WTC11 (cell line): ENCODE measurements at regions not wholly inside any gene's neighbourhood (a gene's known extent, or its start where the extent isn't known, plus 50 kb on each side); places are given as distances from the start of the nearest gene placed in this dataset.

Source experiments
- ATAC-seq: fragments of 200-7000 bp; cut with Tn5 transposase; 2 replicates; pipeline ENCODE4 v1.10.0; 2021; ENCODE audit warnings: mild to moderate bottlenecking, moderate library complexity
- CTCF ChIA-PET: fragments of 300-600 bp; sonication (Branson Sonifier 250); formaldehyde crosslinking; loops from one replicate; lab custom pipeline; 2021; ENCODE audit warnings: antibody characterized with exemption; lab: Charles Lee
- POLR2A ChIA-PET: fragments of 350-600 bp; sonication (Branson Sonifier 250); formaldehyde crosslinking; loops from one replicate; lab custom pipeline; 2021; ENCODE audit warnings: antibody characterized with exemption; lab: Charles Lee
- DNase-seq: peaks from one replicate; pipeline ENCODE4 v3.0.0; 2021; ENCODE audit warnings: low spot score
- H3K27ac Mint-ChIP-seq: 2 replicates; pipeline ENCODE4 v1.8.0; 2021; ENCODE audit warnings: mixed read lengths
- H3K27me3 Mint-ChIP-seq: 2 replicates; pipeline ENCODE4 v1.8.0; 2021; ENCODE audit warnings: low read depth, mild to moderate bottlenecking, moderate library complexity, mixed read lengths
- H3K36me3 Mint-ChIP-seq: 2 replicates; pipeline ENCODE4 v1.8.0; 2021; ENCODE audit warnings: mixed read lengths
- H3K4me1 Mint-ChIP-seq: 2 replicates; pipeline ENCODE4 v1.8.0; 2022; ENCODE audit warnings: mixed read lengths
- H3K4me3 Mint-ChIP-seq: 2 replicates; pipeline ENCODE4 v1.8.0; 2021; ENCODE audit warnings: mild to moderate bottlenecking, moderate library complexity, mixed read lengths
- H3K9me3 Mint-ChIP-seq: 2 replicates; pipeline ENCODE4 v1.8.0; 2021; ENCODE audit warnings: mixed read lengths
- ATF1 ChIP-seq: sonication (generic); formaldehyde crosslinking; IDR thresholded peaks from 2 replicates; pipeline ENCODE4 v1.8.1; 2023; ENCODE audit warnings: mild to moderate bottlenecking, moderate library complexity, missing genetic modification reagents
- E2F1 ChIP-seq: sonication (generic); formaldehyde crosslinking; IDR thresholded peaks from 2 replicates; pipeline ENCODE4 v1.8.0; 2022; ENCODE audit warnings: mild to moderate bottlenecking, missing genetic modification reagents
- EMX1 ChIP-seq: fragments of 250-450 bp; sonication (Bioruptor Pico); IDR thresholded peaks from 2 replicates; pipeline ENCODE4 v1.8.0; 2021; ENCODE audit warnings: mild to moderate bottlenecking
- ESRRA ChIP-seq: sonication (generic); formaldehyde crosslinking; IDR thresholded peaks from 2 replicates; pipeline ENCODE4 v1.8.1; 2022; ENCODE audit warnings: mild to moderate bottlenecking, missing genetic modification reagents, borderline replicate concordance
- FOXP1 ChIP-seq: sonication (generic); formaldehyde crosslinking; IDR thresholded peaks from 2 replicates; pipeline ENCODE4 v1.8.0; 2022; ENCODE audit warnings: missing genetic modification reagents, mild to moderate bottlenecking, moderate library complexity, borderline replicate concordance
- GTF2I ChIP-seq: fragments of 250-450 bp; sonication (Bioruptor Pico); conservative IDR thresholded peaks from 2 replicates; pipeline ENCODE4 v1.4.0; 2021; ENCODE audit warnings: mild to moderate bottlenecking
- MYBL2 ChIP-seq: sonication (generic); formaldehyde crosslinking; IDR thresholded peaks from 2 replicates; pipeline ENCODE4 v1.8.1; 2023; ENCODE audit warnings: mild to moderate bottlenecking, moderate library complexity, missing genetic modification reagents
- NFE2L1 ChIP-seq: sonication (generic); formaldehyde crosslinking; IDR thresholded peaks from 2 replicates; pipeline ENCODE4 v1.8.1; 2023; ENCODE audit warnings: missing genetic modification reagents
- NR2C2 ChIP-seq: sonication (generic); formaldehyde crosslinking; IDR thresholded peaks from 2 replicates; pipeline ENCODE4 v1.8.0; 2022; ENCODE audit warnings: mild to moderate bottlenecking, missing genetic modification reagents
- PRRX2 ChIP-seq: fragments of 250-450 bp; sonication (Bioruptor Pico); IDR thresholded peaks from 2 replicates; pipeline ENCODE4 v1.8.0; 2021; ENCODE audit warnings: mild to moderate bottlenecking
- RORB ChIP-seq: fragments of 250-450 bp; sonication (Bioruptor Pico); IDR thresholded peaks from 2 replicates; pipeline ENCODE4 v1.9.0; 2021; ENCODE audit warnings: mild to moderate bottlenecking
- SMAD3 ChIP-seq: sonication (generic); formaldehyde crosslinking; IDR thresholded peaks from 2 replicates; pipeline ENCODE4 v1.8.0; 2022; ENCODE audit warnings: missing genetic modification reagents, mild to moderate bottlenecking, borderline replicate concordance
- SMAD4 ChIP-seq: sonication (generic); formaldehyde crosslinking; IDR thresholded peaks from 2 replicates; pipeline ENCODE4 v1.8.0; 2022; ENCODE audit warnings: mild to moderate bottlenecking, missing genetic modification reagents
- USF2 ChIP-seq: sonication (generic); formaldehyde crosslinking; IDR thresholded peaks from 2 replicates; pipeline ENCODE4 v1.8.1; 2023; ENCODE audit warnings: mild to moderate bottlenecking, missing genetic modification reagents, moderate library complexity
- ZBTB21 ChIP-seq: sonication (generic); formaldehyde crosslinking; IDR thresholded peaks from 2 replicates; pipeline ENCODE4 v1.8.1; 2023; ENCODE audit warnings: mild to moderate bottlenecking, missing genetic modification reagents, borderline replicate concordance
- ZNF121 ChIP-seq: sonication (generic); formaldehyde crosslinking; IDR thresholded peaks from 2 replicates; pipeline ENCODE4 v1.8.0; 2023; ENCODE audit warnings: missing genetic modification reagents
- ZNF138 ChIP-seq: sonication (generic); formaldehyde crosslinking; conservative IDR thresholded peaks from 2 replicates; pipeline ENCODE4 v1.8.1; 2022; ENCODE audit warnings: mild to moderate bottlenecking, moderate library complexity, missing genetic modification reagents
- ZNF219 ChIP-seq: sonication (generic); formaldehyde crosslinking; IDR thresholded peaks from 2 replicates; pipeline ENCODE4 v1.8.0; 2023; ENCODE audit warnings: missing genetic modification reagents, mild to moderate bottlenecking, borderline replicate concordance
- ZNF263 ChIP-seq: sonication (generic); formaldehyde crosslinking; IDR thresholded peaks from 2 replicates; pipeline ENCODE4 v1.8.1; 2022; ENCODE audit warnings: low read depth, mild to moderate bottlenecking, moderate library complexity, missing genetic modification reagents
- ZNF317 ChIP-seq: sonication (generic); formaldehyde crosslinking; IDR thresholded peaks from 2 replicates; pipeline ENCODE4 v1.8.1; 2023; ENCODE audit warnings: low read depth, mild to moderate bottlenecking, moderate library complexity, missing genetic modification reagents, borderline replicate concordance
- ZNF396 ChIP-seq: fragments of 250-450 bp; sonication (Bioruptor Pico); IDR thresholded peaks from 2 replicates; pipeline ENCODE4 v1.8.0; 2021; ENCODE audit warnings: mild to moderate bottlenecking, moderate library complexity, borderline replicate concordance
- ZNF416 ChIP-seq: fragments of 250-450 bp; sonication (Bioruptor Pico); IDR thresholded peaks from 2 replicates; pipeline ENCODE4 v1.9.0; 2021; ENCODE audit warnings: mild to moderate bottlenecking, inconsistent platforms
- ZNF512 ChIP-seq: sonication (generic); formaldehyde crosslinking; IDR thresholded peaks from 2 replicates; pipeline ENCODE4 v1.8.1; 2022; ENCODE audit warnings: missing genetic modification reagents, borderline replicate concordance
- TF ChIP-seq, protein P1 (sequence below): fragments of 250-450 bp; sonication (Bioruptor Pico); IDR thresholded peaks from 2 replicates; pipeline ENCODE4 v2.1.2; 2022; ENCODE audit warnings: mild to moderate bottlenecking, moderate library complexity
- TF ChIP-seq, protein P2 (sequence below): fragments of 250-450 bp; sonication (Bioruptor Pico); IDR thresholded peaks from 2 replicates; pipeline ENCODE4 v1.9.0; 2021; ENCODE audit warnings: mild to moderate bottlenecking
- TF ChIP-seq, protein P3 (sequence below): sonication (generic); formaldehyde crosslinking; IDR thresholded peaks from 2 replicates; pipeline ENCODE4 v1.8.1; 2023; ENCODE audit warnings: mild to moderate bottlenecking, missing genetic modification reagents, moderate library complexity

DNA sequence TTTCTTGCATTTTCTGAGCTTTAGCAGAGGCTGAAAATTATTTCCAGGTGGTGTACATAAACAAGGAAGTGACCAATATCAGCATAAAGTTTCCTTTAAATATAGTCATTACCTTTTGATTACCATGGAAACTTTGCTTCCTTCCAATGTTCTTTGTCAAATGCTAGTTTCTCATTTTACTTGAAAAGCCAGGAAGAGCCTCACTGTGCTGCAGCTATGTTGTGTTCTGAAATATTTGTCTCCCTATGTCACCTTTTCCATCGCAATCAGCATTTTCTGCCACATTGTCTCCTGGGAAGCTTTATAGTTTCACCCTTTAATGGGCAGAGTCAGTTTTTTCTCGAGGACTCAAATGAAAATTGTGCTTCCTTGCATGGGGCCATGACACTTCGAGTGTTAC is 496.0 kb downstream of the CDH8 start:
- POLR2A ChIA-PET, result no interaction called here
- no peaks in the 10 kb centered on the region; the same call in 1 of the 2 replicates for H3K27me3 Mint-ChIP-seq
- no peak for ATAC-seq
- no peak overlapping the region for H3K27ac Mint-ChIP-seq
- H3K4me1 Mint-ChIP-seq, result peaks cover 15% of the 10 kb centered on the region
- TF ChIP-seq ZNF121 (CRISPR knock-in tag) (no peak), ZNF512 (CRISPR knock-in tag) (no peak), MYBL2 (CRISPR knock-in tag) (no peak), ZNF416 (CRISPR knock-in tag) (no peak), ZNF138 (no peak), NFE2L1 (CRISPR knock-in tag) (no peak), RORB (CRISPR knock-in tag) (no peak), ZNF219 (CRISPR knock-in tag) (no peak), SMAD3 (CRISPR knock-in tag) (no peak), FOXP1 (no peak), GTF2I (no peak)
- TF ChIP-seq, protein P1, sequence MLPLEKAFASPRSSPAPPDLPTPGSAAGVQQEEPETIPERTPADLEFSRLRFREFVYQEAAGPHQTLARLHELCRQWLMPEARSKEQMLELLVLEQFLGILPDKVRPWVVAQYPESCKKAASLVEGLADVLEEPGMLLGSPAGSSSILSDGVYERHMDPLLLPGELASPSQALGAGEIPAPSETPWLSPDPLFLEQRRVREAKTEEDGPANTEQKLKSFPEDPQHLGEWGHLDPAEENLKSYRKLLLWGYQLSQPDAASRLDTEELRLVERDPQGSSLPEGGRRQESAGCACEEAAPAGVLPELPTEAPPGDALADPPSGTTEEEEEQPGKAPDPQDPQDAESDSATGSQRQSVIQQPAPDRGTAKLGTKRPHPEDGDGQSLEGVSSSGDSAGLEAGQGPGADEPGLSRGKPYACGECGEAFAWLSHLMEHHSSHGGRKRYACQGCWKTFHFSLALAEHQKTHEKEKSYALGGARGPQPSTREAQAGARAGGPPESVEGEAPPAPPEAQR (CRISPR knock-in tag), result no peak
- TF ChIP-seq, protein P2, sequence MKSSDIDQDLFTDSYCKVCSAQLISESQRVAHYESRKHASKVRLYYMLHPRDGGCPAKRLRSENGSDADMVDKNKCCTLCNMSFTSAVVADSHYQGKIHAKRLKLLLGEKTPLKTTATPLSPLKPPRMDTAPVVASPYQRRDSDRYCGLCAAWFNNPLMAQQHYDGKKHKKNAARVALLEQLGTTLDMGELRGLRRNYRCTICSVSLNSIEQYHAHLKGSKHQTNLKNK (CRISPR knock-in tag), result no peak
- no peak for DNase-seq
- no peaks in the 10 kb centered on the region for H3K9me3 Mint-ChIP-seq
- no peaks in the 10 kb centered on the region for H3K36me3 Mint-ChIP-seq
- H3K4me3 Mint-ChIP-seq, result no peak overlapping the region
- CTCF ChIA-PET, result no interaction called here

GRCh38 chr16:61530697-61531096 is 505.5 kb downstream of the CDH8 start:
- CTCF ChIA-PET, result no interaction called here
- POLR2A ChIA-PET, result no interaction called here
- ATAC-seq (no peak), DNase-seq (no peak)
- no peaks in the 10 kb centered on the region for H3K4me1 Mint-ChIP-seq
- TF ChIP-seq ZNF396 (CRISPR knock-in tag), result no peak
- no peak for TF ChIP-seq PRRX2 (CRISPR knock-in tag)
- no peak for TF ChIP-seq ZNF121 (CRISPR knock-in tag)
- TF ChIP-seq ESRRA, result no peak
- TF ChIP-seq NR2C2 (CRISPR knock-in tag), result no peak
- no peak for TF ChIP-seq FOXP1
- TF ChIP-seq E2F1 (CRISPR knock-in tag), result no peak
- TF ChIP-seq USF2 (CRISPR knock-in tag), result no peak
- no peak for TF ChIP-seq ZNF263 (CRISPR knock-in tag)
- TF ChIP-seq ZNF512 (CRISPR knock-in tag), result no peak
- no peak for TF ChIP-seq ZNF416 (CRISPR knock-in tag)
- no peak for TF ChIP-seq ATF1 (CRISPR knock-in tag)
- TF ChIP-seq ZNF317, result no peak
- TF ChIP-seq EMX1 (CRISPR knock-in tag), result no peak
- no peak for TF ChIP-seq ZBTB21 (CRISPR knock-in tag)
- TF ChIP-seq GTF2I, result no peak
- TF ChIP-seq SMAD4, result no peak
- TF ChIP-seq, protein P3, sequence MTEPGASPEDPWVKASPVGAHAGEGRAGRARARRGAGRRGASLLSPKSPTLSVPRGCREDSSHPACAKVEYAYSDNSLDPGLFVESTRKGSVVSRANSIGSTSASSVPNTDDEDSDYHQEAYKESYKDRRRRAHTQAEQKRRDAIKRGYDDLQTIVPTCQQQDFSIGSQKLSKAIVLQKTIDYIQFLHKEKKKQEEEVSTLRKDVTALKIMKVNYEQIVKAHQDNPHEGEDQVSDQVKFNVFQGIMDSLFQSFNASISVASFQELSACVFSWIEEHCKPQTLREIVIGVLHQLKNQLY (CRISPR knock-in tag), result no peak
- TF ChIP-seq, all 79 proteins: peak for 0
- no peaks in the 10 kb centered on the region for H3K36me3 Mint-ChIP-seq
- no peaks in the 10 kb centered on the region; the same call in 1 of the 2 replicates for H3K27me3 Mint-ChIP-seq
- H3K4me3 Mint-ChIP-seq, result no peak overlapping the region
- no peak overlapping the region for H3K27ac Mint-ChIP-seq
- no peaks in the 10 kb centered on the region for H3K9me3 Mint-ChIP-seq
